Fibroblast of skin of right quadriceps (primary cell): ENCODE measurements at regions not wholly inside any gene's neighbourhood (a gene's known extent, or its start where the extent isn't known, plus 50 kb on each side); places are given as distances from the start of the nearest gene placed in this dataset.

Experiments
- DNase-seq: peaks from one replicate; pipeline ENCODE4 v3.0.0-alpha.2; 2013

- DNase-seq = no peak
Observed at GRCh38 chr4:33316578-33316977, 2596.4 kb downstream of the PCDH7 start.

GRCh38 chr4:33323393-33323792, 2603.2 kb downstream of the PCDH7 start:
- DNase-seq = no peak

- DNase-seq = no peak
Observed at GRCh38 chr4:33334416-33334815, 2614.2 kb downstream of the PCDH7 start.

DNA sequence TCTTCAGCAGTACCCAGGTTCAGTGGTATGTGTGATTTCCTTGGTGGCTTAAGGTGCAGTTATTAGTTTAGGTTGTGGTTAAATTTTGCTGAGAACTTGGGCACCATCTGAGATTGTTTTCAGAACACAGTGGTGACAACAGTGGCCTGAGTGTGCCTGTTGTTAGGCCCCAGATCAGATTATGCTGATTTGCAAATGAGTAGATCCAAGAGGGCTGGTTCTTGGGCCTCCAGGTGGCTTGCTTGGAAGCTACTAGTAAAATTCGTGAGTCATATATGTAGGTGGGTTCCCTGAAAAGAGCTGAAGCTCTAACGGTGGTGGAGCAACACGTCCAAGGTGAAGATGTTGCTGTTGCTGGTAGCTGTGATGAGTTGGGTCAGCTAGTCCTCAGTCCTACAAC, 2619.6 kb downstream of the PCDH7 start:
- no peak for DNase-seq

- DNase-seq = no peak
Observed at GRCh38 chr4:33340168-33340567, 2620.0 kb downstream of the PCDH7 start.

DNA sequence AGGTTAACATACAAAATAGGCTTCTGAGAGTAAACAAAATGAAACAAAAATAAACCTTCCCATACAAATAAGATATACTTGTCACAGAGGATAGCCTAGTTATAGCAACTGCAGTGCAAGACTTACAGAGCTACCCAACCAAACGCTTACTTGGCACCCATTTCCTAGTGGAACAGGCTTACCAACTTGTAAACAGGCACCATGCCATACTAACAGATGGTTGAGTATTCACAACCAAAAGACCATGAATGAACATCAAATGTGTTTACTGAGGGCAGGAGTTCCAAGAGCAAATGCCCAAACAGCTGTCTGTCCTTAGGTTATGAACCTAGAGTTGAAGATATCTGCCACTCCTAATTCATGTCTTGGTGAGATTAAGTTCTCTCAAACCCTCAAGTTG, 2629.2 kb downstream of the PCDH7 start:
- no peak for DNase-seq

DNA sequence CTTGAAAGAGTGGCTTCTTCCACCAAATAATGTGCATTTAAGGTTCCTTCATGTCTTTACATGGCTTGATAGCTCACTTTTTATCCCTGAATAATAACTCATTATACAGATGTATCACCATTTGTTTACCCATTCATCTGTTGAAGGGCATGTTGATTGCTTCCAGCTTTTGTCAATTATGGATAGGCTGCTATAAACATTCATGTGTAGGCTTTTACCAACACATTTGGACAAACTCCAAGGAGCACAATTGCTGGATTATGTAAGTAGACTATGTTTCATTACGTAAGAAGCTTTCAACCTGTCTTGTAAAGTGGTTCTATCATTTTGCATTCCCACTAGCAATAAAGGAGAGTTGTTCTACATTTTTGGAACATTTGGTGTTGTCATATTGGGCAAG, 2637.0 kb downstream of the PCDH7 start:
- no peak for DNase-seq

GRCh38 chr4:33369446-33369845, 2649.3 kb downstream of the PCDH7 start:
- DNase-seq = peak; percentile 37

GRCh38 chr4:33381816-33382215, 2661.6 kb downstream of the PCDH7 start:
- no peak for DNase-seq

DNA sequence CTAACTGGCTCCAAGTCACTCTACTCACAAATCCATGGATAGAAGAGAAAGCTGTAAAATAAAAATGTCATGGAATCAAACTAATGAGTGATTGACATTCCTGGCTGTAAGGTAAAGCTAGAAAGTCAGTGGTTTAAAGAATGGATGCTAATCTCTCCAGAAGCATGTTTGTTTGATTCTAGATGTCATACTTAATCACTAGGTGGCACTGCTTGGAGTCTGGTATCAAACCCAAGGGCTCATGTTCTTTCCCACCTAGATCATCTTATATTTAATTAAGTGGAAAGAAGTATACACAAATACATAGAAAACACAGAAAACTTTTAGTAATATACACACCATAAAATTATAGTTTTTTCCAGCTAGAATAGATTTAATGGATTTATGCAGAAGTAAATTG, 2666.6 kb downstream of the PCDH7 start:
- DNase-seq = no peak

DNA sequence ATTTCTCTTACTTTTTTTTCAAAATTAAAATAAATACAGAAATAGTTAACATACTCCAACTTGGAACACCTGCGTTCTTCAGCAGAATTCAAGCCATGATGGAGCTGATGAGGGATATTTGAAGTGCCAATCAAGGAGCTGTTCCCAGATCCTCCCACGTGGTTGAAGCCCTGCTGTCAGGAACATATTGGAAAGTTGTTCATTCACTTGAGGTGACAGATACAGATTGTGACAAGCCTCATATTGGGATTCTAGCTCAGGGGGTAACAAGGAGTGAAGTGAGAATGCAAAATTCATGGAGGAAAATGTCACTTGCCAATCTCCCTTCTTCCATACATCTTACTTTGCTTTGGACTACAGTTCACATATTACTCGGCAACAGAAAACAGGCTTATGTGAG, 2670.8 kb downstream of the PCDH7 start:
- no peak for DNase-seq

DNA sequence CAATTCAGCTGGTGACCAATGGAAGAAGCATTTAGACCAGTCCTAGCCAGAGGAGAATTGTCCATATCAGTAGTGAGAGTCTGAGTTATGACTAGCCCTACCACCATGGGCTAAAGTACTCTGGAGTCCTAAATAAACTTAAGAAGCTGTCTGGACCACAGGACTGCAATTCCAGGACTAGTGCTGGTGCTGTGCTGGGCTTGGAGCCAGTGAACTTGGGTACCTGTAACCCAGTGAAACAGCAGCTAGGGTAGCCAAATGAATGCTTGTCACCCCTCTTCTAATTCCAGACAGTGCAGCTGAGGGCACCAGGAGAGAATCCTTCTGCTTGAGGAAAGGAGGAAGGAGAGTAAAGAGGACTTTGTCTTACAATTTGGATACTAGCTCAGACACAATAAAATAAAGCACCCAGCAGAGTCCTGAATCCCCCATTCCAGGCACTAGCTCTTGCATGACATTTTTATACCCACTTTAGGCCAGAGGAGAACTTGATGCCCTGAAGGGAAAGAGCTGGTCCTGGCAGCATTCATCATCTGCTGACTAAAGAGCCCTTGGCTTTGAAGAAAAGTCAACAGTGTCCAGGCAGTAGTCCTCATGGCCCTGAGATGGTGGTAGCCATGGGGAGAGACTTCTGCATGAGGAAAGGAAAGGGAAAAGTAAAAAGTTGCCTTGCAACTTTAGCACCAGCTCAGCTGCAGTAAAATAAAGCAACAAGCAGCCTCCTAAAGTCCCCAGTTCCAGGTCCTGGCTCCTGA, 2675.7 kb downstream of the PCDH7 start:
- DNase-seq = no peak

DNA sequence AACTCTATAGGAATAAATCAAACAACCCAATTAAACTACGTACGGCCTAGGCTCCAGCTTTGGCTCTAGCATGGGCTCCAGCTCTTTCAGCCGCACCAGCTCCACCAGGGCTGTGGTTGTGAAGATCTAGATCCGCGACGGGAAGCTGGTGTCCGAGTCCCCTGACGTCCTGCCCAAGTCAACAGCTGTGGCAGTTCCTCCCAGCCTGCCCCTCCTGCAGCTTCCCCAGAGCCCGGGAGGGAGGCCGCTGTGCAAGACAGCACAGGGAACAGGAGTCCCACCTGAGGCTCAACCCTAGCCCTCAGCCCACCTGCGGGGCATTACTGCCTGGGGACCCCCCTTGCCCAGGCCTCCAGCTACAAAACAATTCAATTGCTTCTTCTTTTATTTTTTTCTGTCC, 2680.3 kb downstream of the PCDH7 start:
- DNase-seq = no peak

DNA sequence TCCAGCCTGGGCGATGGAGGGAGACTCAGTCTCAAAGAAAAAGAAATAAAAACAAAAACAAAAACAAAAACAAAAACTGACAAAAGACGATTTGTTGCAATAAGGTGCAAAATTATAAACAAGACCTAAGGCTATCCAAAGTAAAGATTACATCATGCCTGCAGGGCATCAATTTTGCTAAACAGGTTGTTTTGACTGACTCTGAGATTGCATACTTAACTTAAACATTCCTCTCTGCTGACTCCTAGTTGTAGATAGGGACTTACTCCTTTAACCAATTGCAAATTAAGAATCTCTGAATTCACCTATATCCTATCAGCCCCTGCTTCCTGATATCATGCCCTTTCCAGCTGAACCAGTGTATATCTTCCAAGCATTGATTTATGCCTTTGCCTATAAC, 2687.3 kb downstream of the PCDH7 start:
- no peak for DNase-seq

DNA sequence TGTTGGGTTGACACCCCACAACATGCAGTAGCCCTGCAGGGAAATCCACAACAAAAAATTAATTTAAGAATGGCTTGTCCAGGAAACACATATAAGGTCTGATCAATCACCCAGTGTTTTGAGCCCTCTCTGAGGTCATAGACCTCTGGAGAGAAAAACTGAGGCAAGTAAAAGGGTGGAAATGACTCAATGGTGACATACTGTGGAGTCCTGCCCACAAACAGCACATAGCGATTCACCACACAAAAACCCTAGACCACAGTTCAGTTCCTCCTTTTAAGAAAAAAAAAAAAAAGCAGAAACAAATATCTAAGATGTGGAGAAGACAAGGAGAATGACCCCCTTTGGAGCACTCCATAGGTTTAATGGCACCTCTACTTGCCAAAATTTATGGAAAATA, 2691.0 kb downstream of the PCDH7 start:
- DNase-seq = peak; percentile 19

GRCh38 chr4:33421887-33422286, 2701.7 kb downstream of the PCDH7 start:
- DNase-seq = no peak

- DNase-seq = no peak
Observed at GRCh38 chr4:33422656-33423055, 2702.5 kb downstream of the PCDH7 start.

DNA sequence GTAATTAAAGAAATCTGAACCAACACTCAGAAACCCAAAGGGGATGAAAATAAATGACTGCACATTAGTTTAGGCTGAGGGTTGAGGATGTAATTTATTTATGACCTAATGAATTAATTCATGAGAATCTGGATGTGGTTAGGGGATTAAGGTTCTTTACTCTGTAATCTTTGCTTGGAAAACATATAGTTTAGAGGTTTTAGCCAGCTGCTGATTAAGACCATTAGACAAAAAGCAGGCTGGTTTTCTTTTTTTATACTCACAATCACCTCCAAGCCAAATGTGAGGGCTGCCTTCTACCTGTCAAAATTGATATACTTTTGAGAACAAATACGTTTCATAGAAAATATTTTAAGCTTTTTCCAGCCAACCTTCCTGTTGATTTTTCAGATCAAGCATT, 2705.8 kb downstream of the PCDH7 start:
- DNase-seq = no peak

DNA sequence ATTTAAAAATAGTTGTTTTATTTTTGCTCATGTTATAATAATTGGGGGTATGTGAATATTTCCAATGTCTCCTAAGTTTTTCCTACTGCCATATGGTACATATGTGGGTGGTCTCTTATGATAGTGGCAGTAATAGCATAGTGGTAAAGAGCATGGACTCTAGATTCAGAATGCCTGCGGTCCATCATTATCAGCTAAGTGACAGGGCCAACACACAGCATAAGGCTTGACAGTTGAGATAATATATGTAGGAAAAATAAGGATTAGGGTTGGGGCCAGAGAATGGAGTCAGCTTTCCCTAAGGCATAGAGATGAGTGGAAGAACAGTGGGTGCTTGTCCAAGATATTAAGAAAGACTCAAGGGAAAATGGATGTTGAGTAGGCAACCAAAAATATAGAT, 2707.5 kb downstream of the PCDH7 start:
- DNase-seq = no peak

- no peak for DNase-seq
Observed at GRCh38 chr4:33429971-33430370, 2709.8 kb downstream of the PCDH7 start.

GRCh38 chr4:33437406-33437805, 2717.2 kb downstream of the PCDH7 start:
- DNase-seq = no peak

DNA sequence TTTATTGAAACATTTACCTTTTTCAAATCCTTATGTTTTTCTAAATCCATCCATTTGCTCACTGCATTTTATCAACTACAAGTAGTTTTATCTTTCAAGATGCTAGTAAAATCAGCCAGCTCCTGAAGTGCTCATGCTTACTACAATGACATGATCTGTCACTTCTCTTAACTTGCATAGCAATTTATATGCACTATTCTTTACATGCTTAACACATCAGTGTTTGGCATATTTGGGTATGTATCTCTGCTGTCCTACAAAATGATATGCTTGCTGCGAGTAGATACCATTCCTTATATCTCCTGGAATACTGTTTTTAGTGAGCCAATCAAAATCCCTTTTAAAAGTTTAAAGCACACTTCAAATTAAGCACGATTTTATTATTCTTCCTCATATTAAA, 2726.8 kb downstream of the PCDH7 start:
- no peak for DNase-seq

GRCh38 chr4:33448948-33449347, 2728.8 kb downstream of the PCDH7 start:
- DNase-seq = no peak

DNA sequence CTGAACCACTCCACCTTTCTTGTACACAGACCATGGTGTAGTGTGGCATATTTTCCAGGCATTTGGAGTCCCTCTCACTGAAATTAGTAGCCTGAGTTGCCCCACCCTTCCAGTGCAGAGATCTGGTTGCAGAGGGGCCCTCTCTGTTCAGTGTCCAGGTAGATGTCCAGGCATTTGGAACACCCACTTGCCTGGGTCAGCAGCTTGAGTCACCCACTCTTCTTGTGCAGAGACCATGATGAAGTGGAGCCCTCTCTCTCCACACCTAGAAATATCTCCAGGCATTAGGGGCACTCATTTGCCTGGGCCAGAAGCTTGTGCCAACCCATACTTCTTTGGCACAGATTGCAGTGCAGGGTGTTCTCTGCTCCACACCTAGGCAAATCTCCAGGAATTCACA, 2733.3 kb downstream of the PCDH7 start:
- DNase-seq = no peak

DNA sequence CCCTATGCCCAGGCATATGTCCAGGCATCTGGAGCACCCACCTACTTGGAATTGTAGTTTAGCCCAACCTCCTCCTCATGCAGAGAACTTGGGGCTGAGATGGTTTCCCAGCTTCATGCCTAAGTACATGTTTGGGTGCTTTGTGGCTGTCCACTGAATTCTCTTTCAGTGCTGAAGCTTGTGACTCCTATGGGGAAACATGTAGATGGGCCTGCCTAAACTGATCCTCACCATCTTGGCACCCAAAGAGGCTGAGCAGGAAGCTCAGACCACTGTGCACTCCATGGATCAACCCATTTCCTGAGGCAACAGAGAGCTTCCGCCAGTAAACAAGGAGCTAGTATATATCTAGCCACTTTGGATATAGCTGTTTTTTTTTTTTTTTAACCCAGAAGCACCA, 2733.7 kb downstream of the PCDH7 start:
- DNase-seq = no peak

GRCh38 chr4:33465565-33465964, 2745.4 kb downstream of the PCDH7 start:
- no peak for DNase-seq
